ENCODE measurements at regions not wholly inside any gene's neighbourhood (a gene's known extent, or its start where the extent isn't known, plus 50 kb on each side); places are given as distances from the start of the nearest gene placed in this dataset.
A peak's percentile ranks its signal among the peaks of the same experiment; 100 is the strongest.

GRCh38 chrX:88526385-88526784 is 220.6 kb upstream of the CPXCR1 start:
- no peak for DNase-seq (ENCODE audit: low read depth in 4 of 4, low spot score in 3 of 4)

- no peak for DNase-seq (ENCODE audit: low read depth in 4 of 4, low spot score in 3 of 4)
Observed at GRCh38 chrX:88558421-88558820, 188.6 kb upstream of the CPXCR1 start.

- DNase-seq (ENCODE audit: low read depth in 4 of 4, low spot score in 3 of 4), result no peak
Observed at GRCh38 chrX:88560673-88561330, 186.2 kb upstream of the CPXCR1 start.

DNA sequence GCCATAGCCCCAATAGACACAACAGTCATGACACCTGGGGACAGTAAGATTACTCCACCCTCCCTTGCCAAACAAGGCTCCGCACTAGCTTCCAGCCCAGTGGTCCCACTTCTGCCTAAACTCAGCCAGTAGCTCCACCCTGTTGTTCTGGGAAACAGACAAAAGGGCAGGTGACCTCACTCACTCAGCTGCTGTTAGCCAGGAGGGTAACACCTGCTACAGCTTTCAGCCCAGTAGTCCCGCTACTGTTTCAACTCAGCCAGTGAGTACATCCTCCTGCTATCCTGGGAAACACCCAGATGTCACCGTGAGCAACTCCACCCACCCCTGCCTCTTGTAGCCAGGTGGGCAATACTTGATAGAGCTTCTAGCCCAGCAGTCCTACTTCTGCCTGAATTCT is 162.7 kb upstream of the CPXCR1 start:
- DNase-seq (ENCODE audit: low read depth in 4 of 4, low spot score in 3 of 4), result no peak

DNA sequence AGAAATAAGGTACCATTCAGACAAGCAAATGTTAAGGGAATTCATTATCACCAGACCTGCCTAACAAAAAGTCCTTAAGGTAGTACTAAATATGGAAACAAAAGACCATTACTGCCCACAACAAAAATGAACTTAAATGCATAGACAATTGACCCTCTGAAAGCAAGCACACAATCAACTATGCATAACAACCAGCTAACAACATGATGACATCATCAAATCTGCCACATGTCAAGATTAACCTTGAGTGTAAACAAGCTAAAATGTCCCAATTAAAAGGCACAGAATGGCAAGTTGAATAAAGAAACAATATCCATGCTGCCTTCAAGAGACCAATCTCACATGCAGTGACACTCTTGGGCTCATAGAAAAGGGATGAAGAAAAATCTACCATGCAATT is 160.7 kb upstream of the CPXCR1 start:
- DNase-seq (ENCODE audit: low read depth in 4 of 4, low spot score in 3 of 4), result no peak

DNA sequence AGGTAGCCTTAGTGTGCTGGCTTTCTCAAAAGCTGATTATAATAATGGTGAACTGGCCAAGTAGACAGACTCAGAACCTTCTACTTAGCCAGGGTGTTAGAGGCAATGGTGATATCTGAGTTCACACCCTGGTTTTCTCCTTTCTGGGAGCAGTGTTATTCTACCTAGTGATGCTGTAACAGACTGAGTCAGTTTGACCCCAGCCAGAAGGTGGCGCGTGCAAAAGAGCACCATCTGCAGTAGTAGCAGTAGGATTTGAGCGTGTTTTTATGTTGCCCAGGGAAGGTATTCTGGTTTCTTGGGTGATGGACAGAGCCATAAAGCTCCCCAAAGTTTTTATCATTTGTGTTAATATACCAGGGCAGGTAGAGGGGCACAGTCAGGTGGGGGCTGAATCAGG is 143.8 kb upstream of the CPXCR1 start:
- no peak for DNase-seq (ENCODE audit: low read depth in 4 of 4, low spot score in 3 of 4)

GRCh38 chrX:88604433-88605221 is 142.4 kb upstream of the CPXCR1 start:
- peak in 2 of 4 donors; percentile 31 to 36 for DNase-seq (ENCODE audit: low read depth in 4 of 4, low spot score in 3 of 4)

DNA sequence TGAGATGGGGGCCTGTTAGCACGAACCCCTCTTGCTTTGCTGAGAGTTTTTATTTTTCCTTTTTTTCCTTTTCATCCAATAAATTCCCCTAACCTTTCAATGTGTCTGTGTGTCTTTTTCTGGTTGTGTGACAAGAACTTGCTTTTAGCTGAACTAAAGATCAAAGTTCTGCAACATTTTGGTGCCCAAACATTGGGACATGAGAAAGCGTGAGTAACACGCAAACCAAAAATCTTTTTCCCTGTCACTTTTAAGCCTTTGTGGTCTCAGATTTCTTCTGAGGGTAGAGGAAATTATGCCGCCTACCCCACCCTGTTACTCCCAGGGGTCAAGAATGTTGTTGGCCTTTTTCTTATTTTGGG is 141.8 kb upstream of the CPXCR1 start:
- DNase-seq (ENCODE audit: low read depth in 4 of 4, low spot score in 3 of 4), result no peak

- DNase-seq (ENCODE audit: low read depth in 4 of 4, low spot score in 3 of 4), result no peak
Observed at GRCh38 chrX:88612870-88613329, 134.1 kb upstream of the CPXCR1 start.

DNA sequence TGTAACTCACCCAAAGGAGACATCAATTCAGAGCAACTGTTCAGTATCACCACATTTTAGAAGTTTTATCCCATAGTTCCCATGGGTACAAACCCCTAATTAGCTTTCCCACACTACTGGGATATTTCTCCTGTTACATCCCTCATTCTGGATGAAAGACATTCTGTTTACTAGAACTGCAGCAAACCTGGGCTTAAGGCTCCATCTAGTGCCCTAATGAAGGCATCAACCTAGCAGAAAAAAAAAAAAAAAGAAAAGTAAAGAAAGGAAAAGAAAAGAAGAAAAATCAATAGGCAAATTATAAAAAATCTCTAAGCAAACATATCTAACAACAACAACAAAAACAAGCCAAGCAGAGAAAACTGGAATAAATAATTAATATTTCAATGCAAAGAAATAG is 133.7 kb upstream of the CPXCR1 start:
- DNase-seq (ENCODE audit: low read depth in 4 of 4, low spot score in 3 of 4), result no peak

- no peak for DNase-seq (ENCODE audit: low read depth in 4 of 4, low spot score in 3 of 4)
Observed at GRCh38 chrX:88621278-88621677, 125.7 kb upstream of the CPXCR1 start.

GRCh38 chrX:88655460-88655859 is 91.6 kb upstream of the CPXCR1 start:
- no peak for DNase-seq (ENCODE audit: low read depth in 4 of 4, low spot score in 3 of 4)

- DNase-seq (ENCODE audit: low read depth in 4 of 4, low spot score in 3 of 4), result no peak
Observed at GRCh38 chrX:88660836-88661235, 86.2 kb upstream of the CPXCR1 start.

DNA sequence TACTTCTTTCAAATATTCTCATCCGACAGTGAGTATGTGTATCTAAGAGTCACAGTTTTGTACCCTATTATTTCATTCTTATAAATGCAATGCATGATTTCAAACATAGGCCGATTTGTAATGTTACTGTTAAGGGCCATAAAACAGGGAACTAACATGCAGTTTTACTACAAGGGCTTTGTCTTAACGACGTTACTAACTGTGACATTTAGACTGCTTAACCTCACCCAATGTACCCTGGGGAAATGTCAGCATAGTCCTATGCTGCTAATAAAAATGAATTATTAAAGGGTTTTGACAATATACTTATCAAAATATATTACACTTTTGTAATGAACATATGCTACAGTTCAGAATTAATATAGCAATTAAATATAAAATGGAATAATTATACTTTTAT is 74.8 kb upstream of the CPXCR1 start:
- no peak for DNase-seq (ENCODE audit: low read depth in 4 of 4, low spot score in 3 of 4)
